NCI-H82 treated with DMSO at 0.1 percent for 48 hours (cell line): ENCODE measurements at regions not wholly inside any gene's neighbourhood (a gene's known extent, or its start where the extent isn't known, plus 50 kb on each side); places are given as distances from the start of the nearest gene placed in this dataset.

Experiments used
- DNase-seq: peaks from one replicate; lab custom pipeline; 2025; ENCODE audit not compliant: unreplicated experiment; lab: John Stamatoyannopoulos, UW

- no peak for DNase-seq
Observed at GRCh38 chr7:118563311-118563710, 338.8 kb downstream of the ANKRD7 start.

GRCh38 chr7:118572604-118573003 is 348.1 kb downstream of the ANKRD7 start:
- DNase-seq: no peak

GRCh38 chr7:118573085-118573484 is 348.6 kb downstream of the ANKRD7 start:
- DNase-seq: peak; percentile 18

DNA sequence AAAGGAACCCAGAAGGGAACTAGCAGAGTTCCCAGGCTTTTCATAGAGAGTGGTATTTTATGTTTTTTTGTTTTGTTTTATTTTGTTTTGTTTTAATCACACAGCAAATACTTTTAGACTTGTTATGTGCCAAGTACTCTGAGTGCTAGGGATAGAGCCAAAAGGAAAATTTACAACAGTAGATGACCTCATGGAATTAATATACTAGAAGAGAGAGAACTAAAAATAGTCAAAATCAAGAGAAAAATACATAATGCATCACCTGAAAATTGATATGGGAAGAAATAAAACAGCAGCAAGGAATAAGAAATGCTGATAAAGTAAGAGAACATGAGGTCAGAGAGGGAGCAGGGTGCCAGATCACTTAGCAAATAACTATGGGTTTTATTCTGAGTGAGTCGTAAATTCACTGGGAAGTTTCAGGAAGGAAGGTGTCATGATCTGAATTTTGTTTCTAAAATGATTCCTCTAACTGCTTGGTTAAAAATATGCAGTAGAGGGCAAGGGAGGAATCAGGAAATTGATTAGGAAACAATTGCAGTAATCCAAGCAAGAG is 351.0 kb downstream of the ANKRD7 start:
- no peak for DNase-seq

DNA sequence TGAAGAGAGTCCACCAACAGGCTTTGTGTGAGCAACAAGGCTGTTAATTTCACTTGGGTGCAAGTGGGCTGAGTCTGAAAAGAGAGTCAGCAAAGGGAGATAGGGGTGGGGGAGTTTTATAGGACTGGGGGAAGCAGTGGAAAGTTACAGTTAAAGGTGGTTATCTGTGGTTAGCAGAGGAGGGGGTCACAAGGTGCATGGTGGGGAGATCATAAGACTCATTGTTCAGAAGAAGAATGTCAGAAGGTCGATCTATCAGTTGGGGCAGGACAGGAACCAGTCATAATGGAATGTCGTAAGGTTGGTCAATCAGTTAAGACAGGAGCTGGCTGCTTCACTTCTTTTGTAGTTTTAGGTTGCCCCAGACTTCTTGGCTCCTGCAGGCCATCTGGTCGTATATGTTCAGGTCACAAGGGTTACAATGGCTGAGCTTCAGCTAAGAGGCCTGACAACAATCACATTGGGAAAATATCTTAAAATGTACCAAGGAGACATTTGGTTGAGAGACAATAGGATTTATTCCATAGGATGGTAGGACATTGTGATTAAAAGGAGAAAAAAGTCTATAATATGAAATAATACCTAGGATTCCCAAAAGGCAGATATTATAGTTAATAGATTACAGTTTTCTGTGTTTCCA is 356.4 kb downstream of the ANKRD7 start:
- peak; percentile 28 for DNase-seq

GRCh38 chr7:118583641-118584040 is 359.1 kb downstream of the ANKRD7 start:
- DNase-seq: peak; percentile 72

DNA sequence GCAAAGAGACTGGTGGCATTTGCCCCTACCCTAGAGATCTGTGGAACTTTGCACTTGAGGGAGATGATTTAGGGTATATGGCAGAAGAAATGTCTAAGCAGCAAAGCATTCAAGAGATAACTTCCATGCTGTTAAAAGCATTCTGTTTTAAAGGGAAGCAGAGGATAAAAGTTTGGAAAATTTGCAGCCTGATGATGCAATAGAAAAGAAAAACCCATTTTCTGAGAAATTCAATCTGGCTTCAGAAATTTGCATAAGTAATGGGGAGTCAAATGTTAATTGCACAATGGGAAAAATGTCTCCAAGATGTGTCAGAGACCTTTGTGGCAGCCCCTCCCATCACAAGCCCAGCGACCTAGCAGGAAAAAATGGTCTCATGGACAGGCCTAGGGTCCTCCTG is 361.7 kb downstream of the ANKRD7 start:
- DNase-seq: no peak

DNA sequence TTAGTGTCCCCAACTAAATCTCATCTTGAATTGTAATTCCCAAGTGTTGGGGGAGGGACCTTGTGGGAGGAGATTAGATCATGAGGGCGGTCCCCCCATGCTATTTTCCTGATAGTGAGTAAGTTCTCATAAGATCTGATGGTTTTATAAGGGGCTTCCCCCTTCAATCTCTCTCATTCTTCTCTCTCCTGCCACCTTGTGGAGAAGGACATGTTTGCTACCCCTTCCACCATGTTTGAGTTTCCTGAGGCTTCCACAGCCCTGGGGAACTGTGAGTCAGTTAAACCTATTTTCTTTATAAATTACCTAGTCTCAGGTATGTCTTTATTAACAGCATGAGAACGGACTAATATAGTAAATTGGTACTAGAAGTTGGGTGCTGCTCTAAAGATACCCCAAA is 365.6 kb downstream of the ANKRD7 start:
- no peak for DNase-seq

DNA sequence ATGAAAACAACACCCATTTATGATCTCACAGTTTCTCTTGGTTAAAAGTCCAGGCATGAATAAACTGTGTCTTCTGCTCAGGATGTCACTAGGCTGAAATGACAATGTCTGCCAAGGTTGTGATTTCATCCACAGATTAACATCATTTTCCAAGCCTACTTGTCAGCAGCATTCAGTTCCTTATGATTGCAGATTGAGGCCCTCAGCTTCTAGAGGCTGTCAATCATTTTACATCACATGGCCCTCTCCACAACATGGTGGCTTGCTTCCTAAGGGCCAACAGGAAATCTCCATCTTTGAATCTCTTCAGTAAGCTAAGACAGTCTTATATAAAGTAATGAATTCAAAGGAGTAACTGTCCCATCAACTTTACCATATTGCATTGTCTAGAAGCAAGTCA is 377.6 kb downstream of the ANKRD7 start:
- no peak for DNase-seq

GRCh38 chr7:118606602-118607001 is 382.1 kb downstream of the ANKRD7 start:
- DNase-seq: no peak

GRCh38 chr7:118609207-118609606 is 384.7 kb downstream of the ANKRD7 start:
- DNase-seq: no peak

GRCh38 chr7:118615681-118616080 is 391.2 kb downstream of the ANKRD7 start:
- no peak for DNase-seq

- DNase-seq: no peak
Observed at GRCh38 chr7:118621810-118622360, 397.4 kb downstream of the ANKRD7 start.

DNA sequence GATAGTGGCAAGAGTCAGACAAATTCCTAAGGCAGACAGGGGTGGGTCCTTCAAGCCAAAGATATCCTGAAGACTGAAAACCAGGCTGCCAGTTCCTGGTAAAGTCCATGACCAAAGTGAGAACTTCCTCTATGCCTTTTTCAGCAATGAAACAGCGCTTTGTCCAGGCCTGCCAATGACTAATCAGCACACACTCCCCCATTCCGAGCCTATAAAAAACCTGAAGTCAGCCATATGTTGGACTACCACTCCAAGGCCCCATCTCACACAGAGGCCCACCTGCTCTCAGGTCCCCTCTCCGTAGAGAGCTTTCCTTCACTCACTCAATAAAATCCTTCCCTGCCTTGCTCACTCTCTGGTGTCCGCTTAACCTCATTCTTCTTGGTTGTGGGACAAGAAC is 402.2 kb downstream of the ANKRD7 start:
- no peak for DNase-seq

- no peak for DNase-seq
Observed at GRCh38 chr7:118627467-118627866, 403.0 kb downstream of the ANKRD7 start.

- no peak for DNase-seq
Observed at GRCh38 chr7:118629898-118630438, 405.5 kb downstream of the ANKRD7 start.

DNA sequence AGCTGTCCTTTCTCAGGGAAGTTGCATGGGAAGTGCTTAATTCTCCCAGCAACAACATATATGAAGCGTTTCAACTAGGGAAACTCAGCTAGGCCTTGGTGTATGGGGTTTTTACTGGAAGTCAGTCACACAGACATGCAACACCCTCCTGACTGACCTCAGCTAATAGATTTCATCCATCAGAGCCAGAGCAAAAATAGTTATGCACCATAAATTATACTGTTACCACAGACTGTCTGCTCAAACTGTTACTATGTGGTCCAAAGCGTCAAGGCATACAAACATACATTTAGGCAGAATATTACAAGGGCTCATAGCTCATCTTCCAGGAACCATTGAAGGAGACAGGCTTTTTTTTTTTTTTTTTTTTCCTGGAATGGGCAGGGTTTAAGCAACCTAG is 417.9 kb downstream of the ANKRD7 start:
- no peak for DNase-seq

- no peak for DNase-seq
Observed at GRCh38 chr7:118644346-118644745, 419.8 kb downstream of the ANKRD7 start.

- DNase-seq: no peak
Observed at GRCh38 chr7:118648002-118648401, 423.5 kb downstream of the ANKRD7 start.

GRCh38 chr7:118657391-118658005 is 433.0 kb downstream of the ANKRD7 start:
- no peak for DNase-seq

DNA sequence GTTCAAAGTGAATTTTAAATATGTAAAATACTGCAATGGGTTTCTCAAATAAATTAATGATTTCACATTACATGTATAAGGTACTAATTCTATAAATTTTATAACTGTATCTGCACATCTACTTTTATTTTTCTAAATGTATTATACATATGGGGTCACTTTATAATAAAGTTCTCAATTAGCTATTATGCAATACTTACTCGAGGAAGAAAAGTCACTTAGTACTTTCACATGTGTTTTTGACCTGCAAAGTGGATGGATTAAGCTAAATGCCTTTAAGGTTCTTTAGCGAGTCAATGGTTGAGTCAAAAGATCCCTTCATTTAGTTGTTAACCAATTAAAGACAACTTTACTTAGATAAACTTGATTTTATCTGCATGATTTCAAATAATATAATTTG is 437.8 kb downstream of the ANKRD7 start:
- DNase-seq: no peak

DNA sequence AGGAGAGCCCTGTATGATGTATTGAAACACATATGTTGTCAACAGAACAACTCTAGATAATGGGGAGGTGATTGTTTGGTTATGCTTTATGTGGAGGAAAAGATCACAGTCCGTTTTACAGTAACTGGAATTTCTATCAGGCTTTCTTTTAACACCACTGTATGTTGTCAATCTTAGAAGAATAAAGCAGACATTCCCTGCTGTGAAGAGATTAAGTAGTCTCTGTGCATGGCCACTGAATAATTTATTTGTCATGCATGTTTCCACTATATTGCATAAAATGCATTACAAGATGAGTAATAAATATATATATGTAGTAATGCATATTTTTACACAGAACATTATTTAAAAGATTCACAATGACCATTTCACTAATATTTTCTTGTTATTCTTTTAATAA is 440.0 kb downstream of the ANKRD7 start:
- no peak for DNase-seq
